Hematopoietic multipotent progenitor cell treated with erythropoietin and hydrocortisone succinate and interleukin-3 and kit ligand, for 6 days (in vitro differentiated cells): ENCODE measurements at regions not wholly inside any gene's neighbourhood (a gene's known extent, or its start where the extent isn't known, plus 50 kb on each side); places are given as distances from the start of the nearest gene placed in this dataset.
"Not testable (repeated sequence)": the region's sequence is repeated elsewhere in the genome, so short reads cannot be mapped to it uniquely, and the experiment has no call there.

Experiments used
- DNase-seq: peaks from one replicate; pipeline ENCODE4 v3.0.0-alpha.2; 2015

- peak; percentile 39 for DNase-seq
These were observed 649.7 kb upstream of the GJE1 start for GRCh38 chr6:141482796-141483597.

GRCh38 chr6:141475259-141475658, 657.5 kb upstream of the GJE1 start:
- DNase-seq = no peak

GRCh38 chr6:141472162-141472928, 660.4 kb upstream of the GJE1 start:
- no peak for DNase-seq

GRCh38 chr6:141470810-141471209, 661.9 kb upstream of the GJE1 start:
- DNase-seq = no peak

- DNase-seq = no peak
These were observed 664.8 kb upstream of the GJE1 start for GRCh38 chr6:141467881-141468280.

- no peak for DNase-seq
These were observed 665.7 kb upstream of the GJE1 start for GRCh38 chr6:141467041-141467440.

GRCh38 chr6:141464896-141465295, 667.8 kb upstream of the GJE1 start:
- DNase-seq = no peak

- no peak for DNase-seq
These were observed 668.2 kb upstream of the GJE1 start for GRCh38 chr6:141464490-141464889.

GRCh38 chr6:141463237-141463977, 669.3 kb upstream of the GJE1 start:
- no peak for DNase-seq

GRCh38 chr6:141460743-141461484, 671.8 kb upstream of the GJE1 start:
- no peak for DNase-seq

- not testable (repeated sequence) for DNase-seq
These were observed 672.5 kb upstream of the GJE1 start for GRCh38 chr6:141460245-141460644.

- DNase-seq = not testable (repeated sequence)
These were observed 674.7 kb upstream of the GJE1 start for GRCh38 chr6:141457984-141458383.

GRCh38 chr6:141452354-141452686, 680.4 kb upstream of the GJE1 start:
- DNase-seq = no peak

- no peak for DNase-seq
These were observed 681.0 kb upstream of the GJE1 start for GRCh38 chr6:141451511-141452353.

- no peak for DNase-seq
These were observed 681.6 kb upstream of the GJE1 start for GRCh38 chr6:141451181-141451510.

GRCh38 chr6:141445928-141446628, 686.6 kb upstream of the GJE1 start:
- DNase-seq = no peak

- no peak for DNase-seq
These were observed 688.9 kb upstream of the GJE1 start for GRCh38 chr6:141443668-141444289.

- DNase-seq = no peak
These were observed 689.7 kb upstream of the GJE1 start for GRCh38 chr6:141443032-141443431.

GRCh38 chr6:141439513-141439912, 693.2 kb upstream of the GJE1 start:
- DNase-seq = no peak

- DNase-seq = no peak
These were observed 695.0 kb upstream of the GJE1 start for GRCh38 chr6:141437685-141438084.

- DNase-seq = no peak
These were observed 695.7 kb upstream of the GJE1 start for GRCh38 chr6:141437011-141437410.
